Calu3 (cell line): ENCODE measurements at regions not wholly inside any gene's neighbourhood (a gene's known extent, or its start where the extent isn't known, plus 50 kb on each side); places are given as distances from the start of the nearest gene placed in this dataset.

ENCODE experiments used
- BruUV-seq: library from RNA; stranded (reverse); fragments of 400-500 nt; replicated peaks from 2 replicates; lab custom pipeline; 2021; lab: Mats Ljungman, UMichigan
- CTCF ChIA-PET: fragments of 300-600 bp; sonication (Branson Sonifier 250); formaldehyde crosslinking; loops from one replicate; lab custom pipeline; 2022; ENCODE audit warnings: antibody characterized with exemption; lab: Charles Lee
- DNase-seq: peaks from one replicate; pipeline ENCODE4 v3.0.0; 2022
- H3K27ac Mint-ChIP-seq: one replicate; pipeline ENCODE4 v1.8.0; 2022; ENCODE audit warnings: mixed read lengths; ENCODE audit not compliant: unreplicated experiment
- H3K27me3 Mint-ChIP-seq: one replicate; pipeline ENCODE4 v1.8.0; 2022; ENCODE audit warnings: mixed read lengths; ENCODE audit not compliant: unreplicated experiment
- H3K36me3 Mint-ChIP-seq: one replicate; pipeline ENCODE4 v1.8.0; 2022; ENCODE audit warnings: mild to moderate bottlenecking, moderate library complexity, mixed read lengths; ENCODE audit not compliant: insufficient read depth, unreplicated experiment
- H3K4me1 Mint-ChIP-seq: one replicate; pipeline ENCODE4 v1.8.0; 2022; ENCODE audit warnings: mild to moderate bottlenecking, low read depth, mixed read lengths; ENCODE audit not compliant: unreplicated experiment
- H3K4me3 Mint-ChIP-seq: one replicate; pipeline ENCODE4 v1.8.0; 2022; ENCODE audit warnings: mild to moderate bottlenecking, low read depth, moderate library complexity, mixed read lengths; ENCODE audit not compliant: unreplicated experiment
- H3K9me3 Mint-ChIP-seq: one replicate; pipeline ENCODE4 v1.8.0; 2022; ENCODE audit warnings: low read depth, mixed read lengths; ENCODE audit not compliant: unreplicated experiment
- CTCF ChIP-seq: fragments of 200-600 bp; IDR thresholded peaks from one replicate; pipeline ENCODE4 v1.8.0; 2022; ENCODE audit warnings: antibody characterized with exemption; ENCODE audit not compliant: unreplicated experiment
- intact Hi-C: fragments of 100-400 bp; cut with micrococcal nuclease; formaldehyde crosslinking; loops from one replicate; pipeline ENCODE4 v1.10.0; 2022; ENCODE audit not compliant: unreplicated experiment

- no peak for TF ChIP-seq CTCF
- H3K36me3 Mint-ChIP-seq: peaks cover 98% of the 10 kb centered on the region
- peaks cover 85% of the 10 kb centered on the region for H3K4me1 Mint-ChIP-seq
- no TSS peak for BruUV-seq
- no peak for DNase-seq
- H3K27ac Mint-ChIP-seq: peak overlapping the region; percentile 92
- intact Hi-C loops: no loop called here
- H3K4me3 Mint-ChIP-seq: peak overlapping the region; percentile 30
- CTCF ChIA-PET: interaction anchor here (0.5 to 0.6 kb wide), 2 partner anchors 372 to 515 kb away, joined by 4 to 5 read pairs; no protein-coding TSS in a partner anchor
- no peaks in the 10 kb centered on the region for H3K27me3 Mint-ChIP-seq
- H3K9me3 Mint-ChIP-seq: no peaks in the 10 kb centered on the region
These were observed 156.4 kb upstream of the KLF14 start for GRCh38 chr7:130890176-130891020.

GRCh38 chr7:130891254-130892094 lies 157.5 kb upstream of the KLF14 start:
- CTCF ChIA-PET: interaction anchor here (1.0 kb wide), 1 partner anchor 50 kb away, joined by 3 read pairs; no protein-coding TSS in a partner anchor
- peaks cover 85% of the 10 kb centered on the region for H3K4me1 Mint-ChIP-seq
- intact Hi-C loops: no loop called here
- peaks cover 98% of the 10 kb centered on the region for H3K36me3 Mint-ChIP-seq
- H3K9me3 Mint-ChIP-seq: no peaks in the 10 kb centered on the region
- DNase-seq: no peak
- H3K27ac Mint-ChIP-seq: peak overlapping the region; percentile 92
- BruUV-seq: no TSS peak
- H3K4me3 Mint-ChIP-seq: peak overlapping the region; percentile 30
- no peaks in the 10 kb centered on the region for H3K27me3 Mint-ChIP-seq
- no peak for TF ChIP-seq CTCF

- no peak for TF ChIP-seq CTCF
- H3K4me3 Mint-ChIP-seq: peak overlapping the region; percentile 82
- H3K4me1 Mint-ChIP-seq: peaks cover 76% of the 10 kb centered on the region
- CTCF ChIA-PET: interaction anchor here (0.9 to 2.8 kb wide), 4 partner anchors 8 to 147 kb away, joined by 4 to 8 read pairs (median 6); no protein-coding TSS in a partner anchor
- peak overlapping the region; percentile 97 for H3K27ac Mint-ChIP-seq
- peaks cover 98% of the 10 kb centered on the region for H3K36me3 Mint-ChIP-seq
- BruUV-seq: TSS peak; percentile 3
- no peaks in the 10 kb centered on the region for H3K9me3 Mint-ChIP-seq
- intact Hi-C loops: no loop called here
- no peaks in the 10 kb centered on the region for H3K27me3 Mint-ChIP-seq
- no peak for DNase-seq
These were observed 159.5 kb upstream of the KLF14 start for GRCh38 chr7:130893441-130893894.
